NCI-H345 (cell line): ENCODE measurements at regions not wholly inside any gene's neighbourhood (a gene's known extent, or its start where the extent isn't known, plus 50 kb on each side); places are given as distances from the start of the nearest gene placed in this dataset.
"Not testable (repeated sequence)": the region's sequence is repeated elsewhere in the genome, so short reads cannot be mapped to it uniquely, and the experiment has no call there.

Source experiments
- DNase-seq: peaks from one replicate; lab custom pipeline; 2025; lab: John Stamatoyannopoulos, UW

- no peak for DNase-seq
Measured at GRCh38 chr11:129729216-129729615, 86.4 kb upstream of the TMEM45B start.

GRCh38 chr11:129729823-129730222 lies 85.8 kb upstream of the TMEM45B start:
- no peak for DNase-seq

DNA sequence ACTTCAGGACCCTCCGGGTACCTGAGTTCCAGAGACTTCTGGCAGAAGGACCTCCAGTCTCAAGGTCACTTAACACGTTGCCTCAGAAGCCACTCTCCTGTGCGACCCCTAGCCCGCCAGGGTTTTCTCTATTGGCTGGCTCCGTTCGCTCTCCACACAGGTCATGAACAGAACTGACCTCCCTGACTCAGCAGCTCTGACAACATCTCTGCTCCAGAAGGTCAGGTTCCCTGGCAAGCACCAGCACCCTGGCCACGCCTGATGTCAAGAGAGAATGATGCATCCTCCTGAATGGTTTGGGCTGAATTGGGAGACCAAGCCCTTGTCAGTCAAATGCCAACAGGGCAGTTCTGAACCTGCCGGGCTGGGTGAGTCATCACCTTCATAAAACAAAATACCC lies 84.3 kb upstream of the TMEM45B start:
- no peak for DNase-seq

DNA sequence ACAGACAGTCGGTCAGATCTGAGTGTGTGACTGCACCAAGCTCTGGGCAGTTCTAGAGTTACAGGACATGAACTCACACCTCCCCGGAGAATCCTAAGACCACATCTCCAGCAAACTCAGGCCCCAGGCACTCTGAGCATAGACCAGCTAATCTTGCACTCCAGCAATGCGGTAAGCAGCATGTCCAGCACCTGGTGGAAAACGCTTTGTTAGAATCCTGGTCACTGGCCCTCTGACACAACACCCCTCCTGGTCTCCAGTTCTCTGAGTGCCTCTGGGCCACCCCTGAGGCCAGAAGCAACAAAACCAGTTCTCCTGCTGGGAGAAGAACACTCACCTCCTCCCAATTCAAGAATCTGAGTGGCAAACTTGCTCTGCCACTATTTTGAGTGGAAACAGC lies 82.7 kb upstream of the TMEM45B start:
- no peak for DNase-seq

GRCh38 chr11:129733384-129733783 lies 82.3 kb upstream of the TMEM45B start:
- no peak for DNase-seq

DNA sequence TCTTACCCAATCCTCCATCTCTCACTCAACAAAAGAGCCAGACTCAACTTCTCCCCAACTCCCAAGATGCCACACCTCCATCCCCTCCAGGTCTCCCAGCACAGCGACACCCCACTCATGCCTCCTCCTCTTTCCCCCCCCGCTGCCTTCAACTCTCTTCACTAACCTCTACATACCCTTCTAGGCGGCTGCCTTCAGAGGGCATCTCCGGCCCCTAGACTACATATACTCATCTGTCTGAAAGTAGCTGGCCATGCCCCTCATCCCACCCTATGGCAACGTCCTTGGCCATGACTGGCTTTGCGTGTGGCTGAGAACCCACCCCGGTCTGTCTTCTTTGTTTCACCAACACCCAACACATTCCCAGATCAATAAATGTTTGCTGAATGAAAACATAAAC lies 81.7 kb upstream of the TMEM45B start:
- DNase-seq: no peak

- no peak for DNase-seq
Measured at GRCh38 chr11:129734654-129735053, 81.0 kb upstream of the TMEM45B start.

GRCh38 chr11:129737831-129738230 lies 77.8 kb upstream of the TMEM45B start:
- no peak for DNase-seq

DNA sequence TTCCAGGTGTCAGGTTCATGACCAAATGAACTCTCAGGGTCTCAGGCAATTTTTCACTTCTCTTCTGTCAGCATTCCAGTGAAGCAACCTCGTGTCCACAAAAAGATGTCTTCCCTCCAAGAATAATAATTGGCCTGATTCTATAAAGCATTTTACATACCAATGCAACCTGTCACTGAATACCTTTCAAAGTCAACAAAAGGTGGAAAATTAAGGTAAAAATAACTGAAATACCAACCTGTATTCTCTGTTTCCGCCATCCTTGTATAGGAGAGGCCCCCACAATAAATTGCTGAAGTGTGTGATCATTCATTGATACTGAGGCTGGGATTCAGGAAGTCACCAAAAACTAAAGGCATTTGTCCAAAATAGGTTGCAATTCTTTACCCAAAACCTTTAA lies 77.4 kb upstream of the TMEM45B start:
- DNase-seq: no peak

DNA sequence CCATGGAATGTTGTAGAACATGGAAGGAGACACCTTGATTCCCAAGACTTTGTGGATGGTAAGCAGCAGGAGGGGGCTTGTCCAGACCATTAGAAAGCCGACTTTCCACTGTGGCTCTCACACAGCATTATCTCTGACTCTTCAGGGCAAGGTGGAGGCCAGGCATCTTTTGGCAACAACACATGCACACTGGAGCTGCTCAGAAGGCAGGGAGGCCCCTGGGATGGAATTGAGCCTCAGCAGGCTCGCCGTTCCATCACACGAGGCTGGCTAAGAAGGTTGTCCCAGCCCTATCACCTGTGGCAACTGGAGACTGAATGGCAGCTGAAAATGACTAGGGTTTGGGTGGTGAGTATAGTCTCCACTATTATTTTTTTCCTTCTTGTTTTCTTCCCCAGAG lies 76.3 kb upstream of the TMEM45B start:
- no peak for DNase-seq

GRCh38 chr11:129740125-129740719 lies 75.4 kb upstream of the TMEM45B start:
- DNase-seq: no peak

GRCh38 chr11:129743112-129743815 lies 72.4 kb upstream of the TMEM45B start:
- no peak for DNase-seq

DNA sequence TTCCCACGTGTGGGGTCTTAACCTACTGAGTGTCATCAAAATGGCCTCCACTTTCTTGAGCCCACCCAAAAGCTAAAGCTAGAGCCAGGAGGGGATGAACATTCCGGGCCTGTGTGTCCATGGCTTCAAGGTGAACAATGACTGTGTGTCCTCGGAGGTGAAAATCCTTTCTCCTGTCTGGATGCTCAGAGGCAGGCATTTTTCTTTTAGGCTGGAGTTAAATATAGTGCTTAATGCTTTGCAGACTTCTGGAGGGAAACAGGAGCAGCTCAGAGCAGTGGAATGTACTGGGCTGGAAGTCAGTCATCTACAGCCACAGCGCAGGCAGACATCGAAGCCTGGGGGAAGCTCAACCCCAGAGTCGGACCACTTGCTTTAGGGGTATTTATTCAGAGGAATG lies 68.6 kb upstream of the TMEM45B start:
- no peak for DNase-seq

DNA sequence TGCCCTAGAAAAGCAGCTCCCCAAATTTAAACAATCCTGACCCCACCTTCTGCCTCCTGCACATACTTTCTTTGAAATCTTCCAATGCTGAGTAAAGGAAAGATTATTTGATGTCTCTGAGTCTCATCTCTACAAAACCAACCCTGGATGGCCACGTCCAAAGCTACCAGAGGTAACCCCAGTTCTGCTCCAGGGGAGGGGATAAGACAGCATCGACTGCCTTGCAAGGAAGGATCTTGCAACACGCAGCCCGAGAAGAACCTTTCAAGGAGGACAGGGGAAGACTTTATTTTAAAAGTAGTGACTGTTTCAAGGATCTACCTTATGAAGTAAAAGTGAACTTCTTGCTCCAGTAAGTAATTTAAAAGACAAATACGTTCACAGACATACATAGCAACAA lies 66.5 kb upstream of the TMEM45B start:
- DNase-seq: no peak

DNA sequence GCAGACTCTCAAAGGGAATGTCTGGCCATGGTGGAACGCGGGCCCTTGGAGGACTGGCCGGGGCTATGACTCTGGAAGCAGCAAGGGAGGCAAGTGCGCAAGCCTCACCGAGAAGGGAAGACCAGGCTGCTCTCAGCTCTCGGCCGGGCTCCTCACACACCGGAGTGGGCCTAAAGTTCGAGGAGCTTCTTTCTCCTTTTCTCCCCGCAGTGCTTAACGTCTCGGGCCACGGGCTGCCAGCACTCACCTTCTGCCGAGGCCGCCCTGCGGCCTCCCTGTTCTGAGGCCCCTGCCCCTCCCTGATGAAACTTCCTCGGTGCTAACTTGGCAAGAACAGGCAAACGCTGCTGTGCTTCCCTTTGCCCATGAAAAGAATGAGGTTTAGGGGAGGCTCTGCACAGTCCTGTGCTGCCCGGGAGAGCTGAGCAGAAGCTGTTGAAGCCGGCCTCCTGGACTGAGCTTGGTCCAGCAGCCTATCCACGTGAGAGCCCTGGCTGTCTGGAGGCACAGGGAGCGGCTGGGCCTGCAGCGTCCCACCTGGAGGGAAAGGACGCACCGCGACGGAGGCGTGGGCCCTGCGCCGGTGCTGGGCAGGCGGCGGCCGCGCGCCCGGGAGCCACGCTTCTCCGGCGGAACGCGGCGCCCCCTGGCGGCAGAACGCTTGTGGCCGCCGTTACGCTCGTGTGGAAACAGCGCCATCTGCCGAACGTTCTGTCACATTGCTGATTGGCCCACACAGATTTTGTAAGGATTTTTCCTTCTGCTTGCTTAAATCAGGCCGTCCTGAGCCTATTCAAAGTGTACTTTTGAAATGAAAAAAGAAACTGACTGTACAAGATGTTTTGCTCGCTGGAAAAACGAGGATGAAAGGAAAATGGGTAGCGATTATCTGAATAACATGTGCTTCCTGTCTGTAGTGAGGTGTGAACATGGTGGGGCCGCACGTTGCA lies 65.0 kb upstream of the TMEM45B start:
- DNase-seq: peak; percentile 77

- no peak for DNase-seq
Measured at GRCh38 chr11:129751511-129751910, 64.1 kb upstream of the TMEM45B start.

DNA sequence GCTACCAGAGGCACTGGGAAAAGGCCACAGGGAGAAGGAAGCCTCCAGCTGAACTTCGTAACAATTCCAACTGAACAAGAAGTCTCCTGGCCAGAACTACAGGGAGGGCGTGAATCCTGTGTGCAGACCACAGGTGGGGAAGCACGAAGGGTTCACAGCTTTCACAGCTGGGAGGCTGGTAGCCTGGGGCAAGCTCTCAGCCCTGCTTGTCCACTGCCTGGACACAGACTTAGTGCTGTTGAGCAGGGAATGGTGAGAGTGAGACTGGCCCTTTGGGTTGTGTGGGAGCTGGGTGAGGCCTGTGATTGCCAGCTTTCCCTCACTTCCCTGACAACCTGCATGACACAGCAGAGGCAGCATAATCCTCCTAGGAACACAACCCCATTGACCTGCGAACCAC lies 52.1 kb upstream of the TMEM45B start:
- not testable (repeated sequence) for DNase-seq

GRCh38 chr11:129764204-129764603 lies 51.4 kb upstream of the TMEM45B start:
- DNase-seq: not testable (repeated sequence)
